ENCODE measurements at regions not wholly inside any gene's neighbourhood (a gene's known extent, or its start where the extent isn't known, plus 50 kb on each side); places are given as distances from the start of the nearest gene placed in this dataset.
"Not testable (repeated sequence)": the region's sequence is repeated elsewhere in the genome, so short reads cannot be mapped to it uniquely, and the experiment has no call there.

DNA sequence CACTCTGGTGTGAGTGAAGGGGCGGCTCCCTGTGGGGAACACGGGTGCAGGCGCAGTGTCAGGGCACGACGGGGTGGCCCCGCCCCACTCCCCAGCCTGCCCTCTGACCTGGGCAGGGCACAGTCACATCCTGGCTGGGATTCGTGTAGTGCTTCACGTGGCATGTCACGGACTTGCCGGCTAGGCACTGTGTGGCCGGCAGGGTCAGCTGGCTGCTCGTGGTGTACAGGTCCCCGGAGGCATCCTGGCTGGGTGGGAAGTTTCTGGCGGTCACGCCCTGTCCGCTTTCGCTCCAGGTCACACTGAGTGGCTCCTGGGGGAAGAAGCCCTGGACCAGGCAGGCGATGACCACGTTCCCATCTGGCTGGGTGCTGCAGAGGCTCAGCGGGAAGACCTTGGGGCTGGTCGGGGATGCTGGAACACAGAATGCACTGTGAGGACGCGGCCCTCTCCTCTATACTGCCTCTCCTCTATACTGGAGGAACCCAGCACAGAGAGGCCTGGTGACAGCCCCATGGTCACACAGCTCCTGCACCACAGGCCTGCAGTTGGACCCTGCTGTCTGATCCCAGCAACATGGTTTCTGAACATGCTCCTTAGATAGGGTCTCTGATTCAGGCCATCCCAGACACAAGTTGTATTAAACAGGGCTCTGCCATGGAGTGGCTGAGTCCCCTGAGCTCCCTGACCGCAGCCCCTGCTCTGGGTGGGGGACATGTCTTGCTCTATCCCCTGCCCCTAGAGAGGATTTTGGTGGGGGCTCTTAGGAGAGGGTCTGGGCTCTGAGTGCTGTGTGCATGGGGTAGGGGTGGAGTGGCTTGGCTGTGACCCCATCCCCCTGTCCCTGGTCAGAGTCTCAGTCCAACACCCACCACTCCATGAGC lies 182.1 kb downstream of the TMEM121 start:
- not testable (repeated sequence) for H3K4me3 ChIP-seq (replicated peaks; ENCODE audit: insufficient read depth, low read length); H3K27ac ChIP-seq (replicated peaks); DNase-seq (ENCODE audit: low read depth in 1 of 2, low spot score in 1 of 2); H3K27me3 ChIP-seq (ENCODE audit: insufficient read depth, poor library complexity, severe bottlenecking)

DNA sequence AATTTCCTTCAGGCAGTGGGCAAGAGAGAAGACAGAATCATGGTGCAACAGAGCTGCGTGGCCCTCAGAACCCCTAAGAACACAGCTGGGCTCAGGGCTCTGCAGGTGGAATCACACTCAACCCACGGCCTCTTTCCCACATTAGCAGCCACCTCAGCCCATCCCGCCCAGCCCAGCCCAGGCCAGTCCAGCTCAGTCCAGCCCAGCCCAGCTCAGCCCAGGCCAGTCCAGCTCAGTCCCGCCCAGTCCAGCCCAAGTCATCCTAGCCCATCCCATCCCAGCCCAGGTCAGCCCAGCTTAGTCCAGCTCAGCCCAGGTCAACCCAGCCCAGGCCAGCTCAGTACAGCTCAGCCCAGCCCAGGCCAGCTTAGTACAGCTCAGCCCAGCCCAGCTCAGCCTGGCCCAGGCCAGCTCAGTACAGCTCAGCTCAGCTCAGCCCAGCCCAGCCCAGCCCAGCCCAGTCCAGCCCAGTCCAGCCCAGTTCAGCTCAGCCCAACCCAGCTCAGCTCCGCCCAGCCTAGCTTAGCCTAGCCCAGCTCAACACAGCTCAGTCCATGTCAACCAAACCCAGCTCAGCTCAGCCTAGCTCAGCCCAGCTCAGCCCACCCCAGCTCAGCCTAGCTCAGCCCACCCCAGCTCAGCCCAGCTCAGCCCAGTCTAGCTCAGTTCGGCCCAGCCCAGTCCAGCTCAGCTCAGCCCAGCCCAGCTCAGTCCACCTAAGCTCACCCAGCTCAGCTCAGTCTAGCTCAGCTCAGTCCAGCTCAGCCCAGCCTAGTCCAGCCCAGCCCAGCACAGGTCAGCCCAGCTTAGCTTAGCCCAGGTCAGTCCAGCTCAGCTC lies 183.1 kb downstream of the TMEM121 start:
- no peaks in the 10 kb centered on the region for H3K27me3 ChIP-seq (ENCODE audit: insufficient read depth, poor library complexity, severe bottlenecking)
- TF ChIP-seq SPI1 (IDR thresholded peaks at IDR 0.05; ENCODE audit: borderline replicate concordance, low read depth): no peak
- H3K27ac ChIP-seq (replicated peaks): no peak overlapping the region
- no peak overlapping the region for H3K4me3 ChIP-seq (replicated peaks; ENCODE audit: insufficient read depth, low read length)
- no peak for DNase-seq (ENCODE audit: low read depth in 1 of 2, low spot score in 1 of 2)

DNA sequence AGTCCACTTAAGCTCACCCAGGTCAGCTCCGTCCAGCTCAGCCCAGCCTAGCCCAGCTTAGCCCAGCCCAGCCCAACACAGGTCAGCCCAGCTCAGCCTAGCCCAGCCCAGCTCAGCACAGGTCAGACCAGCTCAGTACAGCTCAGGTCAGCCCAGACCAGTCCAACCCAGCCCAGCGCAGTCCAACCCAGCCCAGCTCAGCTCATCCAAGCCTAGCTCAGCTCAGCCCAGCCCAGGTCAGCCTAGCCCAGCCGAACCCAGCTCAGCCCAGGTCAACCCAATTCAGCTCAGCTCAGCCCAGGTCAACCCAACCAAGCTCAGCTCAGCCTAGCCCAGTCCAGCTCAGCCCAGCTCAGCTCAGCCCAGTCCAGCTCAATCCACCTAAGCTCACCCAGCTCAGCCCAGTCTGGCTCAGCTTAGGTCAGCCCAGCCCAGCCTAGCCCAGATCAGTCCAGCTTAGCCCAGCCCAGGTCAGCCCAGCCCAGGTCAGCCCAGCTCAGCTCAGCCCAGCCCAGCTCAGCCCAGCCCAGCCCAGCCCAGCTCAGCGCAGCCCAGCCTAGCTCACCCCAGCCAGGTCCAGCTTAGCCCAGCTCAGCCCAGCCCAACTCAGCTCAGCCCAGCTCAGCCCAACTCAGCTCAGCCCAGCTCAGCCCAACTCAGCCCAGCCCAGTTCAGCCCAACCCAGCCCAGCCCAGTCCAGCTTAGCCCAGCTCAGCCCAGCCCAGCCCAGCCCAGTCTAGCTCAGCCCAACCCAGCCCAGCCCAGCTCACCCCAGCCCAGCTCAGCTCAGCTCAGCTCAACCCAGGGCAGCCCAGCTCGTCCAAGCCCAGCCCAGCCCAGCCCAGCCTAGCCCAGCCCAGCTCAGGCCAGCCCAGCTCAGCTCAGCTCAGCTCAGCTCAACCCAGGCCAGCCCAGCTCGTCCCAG lies 184.0 kb downstream of the TMEM121 start:
- H3K27ac ChIP-seq (replicated peaks): no peak overlapping the region
- TF ChIP-seq, protein P1, sequence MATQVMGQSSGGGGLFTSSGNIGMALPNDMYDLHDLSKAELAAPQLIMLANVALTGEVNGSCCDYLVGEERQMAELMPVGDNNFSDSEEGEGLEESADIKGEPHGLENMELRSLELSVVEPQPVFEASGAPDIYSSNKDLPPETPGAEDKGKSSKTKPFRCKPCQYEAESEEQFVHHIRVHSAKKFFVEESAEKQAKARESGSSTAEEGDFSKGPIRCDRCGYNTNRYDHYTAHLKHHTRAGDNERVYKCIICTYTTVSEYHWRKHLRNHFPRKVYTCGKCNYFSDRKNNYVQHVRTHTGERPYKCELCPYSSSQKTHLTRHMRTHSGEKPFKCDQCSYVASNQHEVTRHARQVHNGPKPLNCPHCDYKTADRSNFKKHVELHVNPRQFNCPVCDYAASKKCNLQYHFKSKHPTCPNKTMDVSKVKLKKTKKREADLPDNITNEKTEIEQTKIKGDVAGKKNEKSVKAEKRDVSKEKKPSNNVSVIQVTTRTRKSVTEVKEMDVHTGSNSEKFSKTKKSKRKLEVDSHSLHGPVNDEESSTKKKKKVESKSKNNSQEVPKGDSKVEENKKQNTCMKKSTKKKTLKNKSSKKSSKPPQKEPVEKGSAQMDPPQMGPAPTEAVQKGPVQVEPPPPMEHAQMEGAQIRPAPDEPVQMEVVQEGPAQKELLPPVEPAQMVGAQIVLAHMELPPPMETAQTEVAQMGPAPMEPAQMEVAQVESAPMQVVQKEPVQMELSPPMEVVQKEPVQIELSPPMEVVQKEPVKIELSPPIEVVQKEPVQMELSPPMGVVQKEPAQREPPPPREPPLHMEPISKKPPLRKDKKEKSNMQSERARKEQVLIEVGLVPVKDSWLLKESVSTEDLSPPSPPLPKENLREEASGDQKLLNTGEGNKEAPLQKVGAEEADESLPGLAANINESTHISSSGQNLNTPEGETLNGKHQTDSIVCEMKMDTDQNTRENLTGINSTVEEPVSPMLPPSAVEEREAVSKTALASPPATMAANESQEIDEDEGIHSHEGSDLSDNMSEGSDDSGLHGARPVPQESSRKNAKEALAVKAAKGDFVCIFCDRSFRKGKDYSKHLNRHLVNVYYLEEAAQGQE (IDR thresholded peaks at IDR 0.05; ENCODE audit: insufficient replicate concordance, low read depth): no peak
- TF ChIP-seq GABPA (IDR thresholded peaks at IDR 0.05; ENCODE audit: low read depth) (no peak), POLR2AphosphoS5 (IDR thresholded peaks at IDR 0.05; ENCODE audit: low read depth) (no peak), SPI1 (IDR thresholded peaks at IDR 0.05; ENCODE audit: borderline replicate concordance, low read depth) (no peak)
- TF ChIP-seq, protein P2, sequence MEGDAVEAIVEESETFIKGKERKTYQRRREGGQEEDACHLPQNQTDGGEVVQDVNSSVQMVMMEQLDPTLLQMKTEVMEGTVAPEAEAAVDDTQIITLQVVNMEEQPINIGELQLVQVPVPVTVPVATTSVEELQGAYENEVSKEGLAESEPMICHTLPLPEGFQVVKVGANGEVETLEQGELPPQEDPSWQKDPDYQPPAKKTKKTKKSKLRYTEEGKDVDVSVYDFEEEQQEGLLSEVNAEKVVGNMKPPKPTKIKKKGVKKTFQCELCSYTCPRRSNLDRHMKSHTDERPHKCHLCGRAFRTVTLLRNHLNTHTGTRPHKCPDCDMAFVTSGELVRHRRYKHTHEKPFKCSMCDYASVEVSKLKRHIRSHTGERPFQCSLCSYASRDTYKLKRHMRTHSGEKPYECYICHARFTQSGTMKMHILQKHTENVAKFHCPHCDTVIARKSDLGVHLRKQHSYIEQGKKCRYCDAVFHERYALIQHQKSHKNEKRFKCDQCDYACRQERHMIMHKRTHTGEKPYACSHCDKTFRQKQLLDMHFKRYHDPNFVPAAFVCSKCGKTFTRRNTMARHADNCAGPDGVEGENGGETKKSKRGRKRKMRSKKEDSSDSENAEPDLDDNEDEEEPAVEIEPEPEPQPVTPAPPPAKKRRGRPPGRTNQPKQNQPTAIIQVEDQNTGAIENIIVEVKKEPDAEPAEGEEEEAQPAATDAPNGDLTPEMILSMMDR (IDR thresholded peaks at IDR 0.05; ENCODE audit: insufficient read depth, low read length): no peak
- H3K27me3 ChIP-seq (ENCODE audit: insufficient read depth, poor library complexity, severe bottlenecking): no peaks in the 10 kb centered on the region
- no peak for DNase-seq (ENCODE audit: low read depth in 1 of 2, low spot score in 1 of 2)
- no peak overlapping the region for H3K4me3 ChIP-seq (replicated peaks; ENCODE audit: insufficient read depth, low read length)

DNA sequence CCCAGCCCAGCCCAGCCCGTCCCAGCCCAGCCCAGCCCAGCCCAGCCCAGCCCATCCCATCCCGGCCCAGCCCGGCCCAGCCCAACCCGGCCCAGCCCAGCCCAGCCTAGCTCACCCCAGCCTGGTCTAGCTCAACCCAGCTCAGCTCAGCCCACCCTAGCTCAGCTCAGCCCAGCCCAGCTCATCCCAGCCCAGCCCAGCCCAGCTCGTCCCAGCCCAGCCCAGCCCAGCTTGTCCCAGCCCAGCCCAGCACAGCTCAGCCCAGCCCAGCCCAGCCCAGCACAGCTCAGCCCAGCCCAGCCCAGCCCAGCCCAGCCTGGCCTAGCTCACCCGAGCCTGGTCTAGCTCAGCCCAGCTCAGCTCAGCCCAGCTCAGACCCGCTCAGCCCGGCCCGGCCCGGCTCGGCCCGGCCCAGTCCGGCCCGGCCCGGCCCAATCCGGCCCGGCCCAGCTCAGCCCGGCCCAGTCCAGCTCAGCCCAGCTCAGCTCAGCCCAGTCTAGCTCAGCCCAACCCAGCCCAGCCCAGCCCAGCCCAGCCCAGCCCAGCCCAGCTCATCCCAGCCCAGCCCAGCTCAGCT lies 184.7 kb downstream of the TMEM121 start:
- Histone ChIP-seq H3K27me3 (ENCODE audit: insufficient read depth, poor library complexity, severe bottlenecking) (no peaks in the 10 kb centered on the region), H3K4me3 (replicated peaks; ENCODE audit: insufficient read depth, low read length) (no peak overlapping the region), H3K27ac (replicated peaks) (no peak overlapping the region)
- no peak for DNase-seq (ENCODE audit: low read depth in 1 of 2, low spot score in 1 of 2)
- TF ChIP-seq, protein P2 (IDR thresholded peaks at IDR 0.05; ENCODE audit: insufficient read depth, low read length): no peak
- TF ChIP-seq POLR2AphosphoS5 (IDR thresholded peaks at IDR 0.05; ENCODE audit: low read depth): no peak
- TF ChIP-seq SPI1 (IDR thresholded peaks at IDR 0.05; ENCODE audit: borderline replicate concordance, low read depth): no peak
- TF ChIP-seq, protein P1 (IDR thresholded peaks at IDR 0.05; ENCODE audit: insufficient replicate concordance, low read depth): no peak
- TF ChIP-seq GABPA (IDR thresholded peaks at IDR 0.05; ENCODE audit: low read depth): no peak
